HL-60 (cell line): ENCODE measurements at regions not wholly inside any gene's neighbourhood (a gene's known extent, or its start where the extent isn't known, plus 50 kb on each side); places are given as distances from the start of the nearest gene placed in this dataset.

Source experiments
- GABPA ChIP-seq: IDR thresholded peaks from 2 replicates; pipeline ENCODE4 v1.6.1; 2012; ENCODE audit warnings: low read depth
- TF ChIP-seq, protein P1 (sequence below): IDR thresholded peaks from one replicate; pipeline ENCODE4 v1.5.1; 2011; ENCODE audit warnings: low read length, control low read depth, inconsistent platforms; ENCODE audit not compliant: insufficient read depth

DNA sequence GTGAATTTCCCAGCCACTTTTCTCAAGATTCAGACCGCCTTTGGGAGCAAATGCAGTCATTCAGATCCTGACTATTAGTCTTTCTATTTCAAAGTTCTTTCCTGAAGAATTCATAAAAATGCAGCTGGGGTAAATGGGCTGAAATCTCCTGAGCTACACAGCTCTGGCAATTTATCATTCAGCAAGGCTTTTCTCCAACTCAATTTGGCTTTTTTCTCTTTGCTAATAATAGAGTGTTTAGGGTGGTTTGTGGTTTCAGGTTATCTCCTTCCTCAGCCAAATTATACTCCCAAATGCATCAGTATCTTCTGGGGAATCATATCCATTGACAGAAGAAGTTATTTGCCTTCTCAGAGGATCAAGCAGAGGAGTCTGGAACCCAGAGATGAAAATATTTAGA lies 282.4 kb upstream of the SLC14A2 start:
- TF ChIP-seq, protein P1, sequence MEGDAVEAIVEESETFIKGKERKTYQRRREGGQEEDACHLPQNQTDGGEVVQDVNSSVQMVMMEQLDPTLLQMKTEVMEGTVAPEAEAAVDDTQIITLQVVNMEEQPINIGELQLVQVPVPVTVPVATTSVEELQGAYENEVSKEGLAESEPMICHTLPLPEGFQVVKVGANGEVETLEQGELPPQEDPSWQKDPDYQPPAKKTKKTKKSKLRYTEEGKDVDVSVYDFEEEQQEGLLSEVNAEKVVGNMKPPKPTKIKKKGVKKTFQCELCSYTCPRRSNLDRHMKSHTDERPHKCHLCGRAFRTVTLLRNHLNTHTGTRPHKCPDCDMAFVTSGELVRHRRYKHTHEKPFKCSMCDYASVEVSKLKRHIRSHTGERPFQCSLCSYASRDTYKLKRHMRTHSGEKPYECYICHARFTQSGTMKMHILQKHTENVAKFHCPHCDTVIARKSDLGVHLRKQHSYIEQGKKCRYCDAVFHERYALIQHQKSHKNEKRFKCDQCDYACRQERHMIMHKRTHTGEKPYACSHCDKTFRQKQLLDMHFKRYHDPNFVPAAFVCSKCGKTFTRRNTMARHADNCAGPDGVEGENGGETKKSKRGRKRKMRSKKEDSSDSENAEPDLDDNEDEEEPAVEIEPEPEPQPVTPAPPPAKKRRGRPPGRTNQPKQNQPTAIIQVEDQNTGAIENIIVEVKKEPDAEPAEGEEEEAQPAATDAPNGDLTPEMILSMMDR, result no peak
- TF ChIP-seq GABPA, result no peak
